H9 (cell line): ENCODE measurements at regions not wholly inside any gene's neighbourhood (a gene's known extent, or its start where the extent isn't known, plus 50 kb on each side); places are given as distances from the start of the nearest gene placed in this dataset.

Experiments
- DNase-seq: peaks from one replicate; pipeline ENCODE4 v3.0.0-alpha.2; 2017
- H2AFZ ChIP-seq: one replicate; pipeline ENCODE4 v1.6.1; 2013; ENCODE audit warnings: mild to moderate bottlenecking, low read length, control low read depth, moderate library complexity
- H2AK5ac ChIP-seq: 2 replicates; pipeline ENCODE4 v1.6.1; 2013; ENCODE audit warnings: low read length, control low read depth, mixed read lengths; ENCODE audit not compliant: insufficient read length
- H2BK120ac ChIP-seq: one replicate; pipeline ENCODE4 v1.6.1; 2013; ENCODE audit warnings: low read depth, mild to moderate bottlenecking, low read length, control low read depth, inconsistent platforms; ENCODE audit not compliant: poor library complexity, severe bottlenecking
- H2BK12ac ChIP-seq: 2 replicates; pipeline ENCODE4 v1.6.1; 2013; ENCODE audit warnings: low read length, control low read depth, mixed read lengths, low read depth; ENCODE audit not compliant: insufficient read length
- H2BK15ac ChIP-seq: 2 replicates; pipeline ENCODE4 v1.6.1; 2013; ENCODE audit warnings: low read depth, low read length, control low read depth
- H2BK20ac ChIP-seq: one replicate; pipeline ENCODE4 v1.6.1; 2013; ENCODE audit warnings: low read depth, mild to moderate bottlenecking, low read length, control low read depth, inconsistent platforms; ENCODE audit not compliant: poor library complexity, severe bottlenecking
- H2BK5ac ChIP-seq: 2 replicates; pipeline ENCODE4 v1.6.1; 2013; ENCODE audit warnings: low read length, control low read depth, mixed read lengths; ENCODE audit not compliant: insufficient read length
- H3K14ac ChIP-seq: 2 replicates; pipeline ENCODE4 v1.6.1; 2013; ENCODE audit warnings: low read length, control low read depth; ENCODE audit not compliant: insufficient read depth
- H3K18ac ChIP-seq: 2 replicates; pipeline ENCODE4 v1.6.1; 2013; ENCODE audit warnings: low read depth, mild to moderate bottlenecking, mixed read lengths, low read length, control low read depth; ENCODE audit not compliant: insufficient read length
- H3K23ac ChIP-seq: 2 replicates; pipeline ENCODE4 v1.6.1; 2013; ENCODE audit warnings: low read length, control low read depth, mixed read lengths, low read depth; ENCODE audit not compliant: insufficient read length
- H3K23me2 ChIP-seq: 2 replicates; pipeline ENCODE4 v1.6.1; 2013; ENCODE audit warnings: low read depth, mild to moderate bottlenecking, mixed read lengths, low read length, control low read depth; ENCODE audit not compliant: insufficient read length, poor library complexity, severe bottlenecking
- H3K27ac ChIP-seq: 2 replicates; pipeline ENCODE4 v1.5.1; 2013; ENCODE audit warnings: low read length, control low read depth, mixed read lengths, low read depth; ENCODE audit not compliant: insufficient read length
- H3K27me3 ChIP-seq: 2 replicates; pipeline ENCODE4 v1.6.1; 2013; ENCODE audit warnings: low read length, control low read depth, inconsistent platforms; ENCODE audit not compliant: insufficient read depth
- H3K4ac ChIP-seq: 2 replicates; pipeline ENCODE4 v1.6.1; 2013; ENCODE audit warnings: low read depth, mild to moderate bottlenecking, control low read depth, inconsistent platforms, low read length, moderate library complexity
- H3K4me1 ChIP-seq: 2 replicates; pipeline ENCODE4 v1.6.1; 2013; ENCODE audit warnings: low read length, control low read depth, inconsistent platforms; ENCODE audit not compliant: insufficient read depth
- H3K4me2 ChIP-seq: 2 replicates; pipeline ENCODE4 v1.6.1; 2013; ENCODE audit warnings: low read length, control low read depth, mixed read lengths; ENCODE audit not compliant: insufficient read length, insufficient read depth
- H3K56ac ChIP-seq: 2 replicates; pipeline ENCODE4 v1.6.1; 2013; ENCODE audit warnings: low read depth, mild to moderate bottlenecking, mixed read lengths, low read length, control low read depth; ENCODE audit not compliant: insufficient read length
- H3K79me1 ChIP-seq: 2 replicates; pipeline ENCODE4 v1.6.1; 2013; ENCODE audit warnings: low read depth, mild to moderate bottlenecking, moderate library complexity, low read length, control low read depth, inconsistent platforms; ENCODE audit not compliant: insufficient read depth, poor library complexity, severe bottlenecking
- H3K79me2 ChIP-seq: 2 replicates; pipeline ENCODE4 v1.6.1; 2013; ENCODE audit warnings: low read length, control low read depth, inconsistent platforms; ENCODE audit not compliant: insufficient read depth
- H3K9ac ChIP-seq: 2 replicates; pipeline ENCODE4 v1.6.1; 2013; ENCODE audit warnings: low read length, control low read depth, mixed read lengths; ENCODE audit not compliant: insufficient read length; ENCODE audit errors: extremely low read depth
- H3K9me3 ChIP-seq: one replicate; pipeline ENCODE4 v1.6.1; 2013; ENCODE audit warnings: low read depth, low read length, inconsistent platforms; ENCODE audit not compliant: control insufficient read depth
- H3T11ph ChIP-seq: one replicate; pipeline ENCODE4 v1.6.1; 2013; ENCODE audit warnings: mild to moderate bottlenecking, low read length, control low read depth, inconsistent platforms
- H4K20me1 ChIP-seq: one replicate; pipeline ENCODE4 v1.6.1; 2013; ENCODE audit not compliant: control insufficient read depth, insufficient read length, insufficient read depth
- H4K5ac ChIP-seq: 2 replicates; pipeline ENCODE4 v1.6.1; 2013; ENCODE audit warnings: low read depth, mild to moderate bottlenecking, mixed read lengths, low read length, control low read depth; ENCODE audit not compliant: insufficient read length
- H4K8ac ChIP-seq: replicated peaks from 2 replicates; pipeline ENCODE4 v1.6.1; 2013; ENCODE audit warnings: low read length, control low read depth, mixed read lengths, low read depth; ENCODE audit not compliant: insufficient read length
- H4K91ac ChIP-seq: 2 replicates; pipeline ENCODE4 v1.6.1; 2013; ENCODE audit warnings: low read depth, mild to moderate bottlenecking, moderate library complexity, mixed read lengths, low read length, control low read depth; ENCODE audit not compliant: insufficient read length
- H3K27ac Mint-ChIP-seq, 3 experiments: 2 replicates in 2 of 3; 3 replicates in 1 of 3; pipeline ENCODE4 v1.8.0; 2020 to 2021; ENCODE audit warnings: mixed read lengths in 3 of 3, mild to moderate bottlenecking in 1 of 3, moderate library complexity in 1 of 3
- H3K27me3 Mint-ChIP-seq: 2 replicates; pipeline ENCODE4 v1.8.0; 2021; ENCODE audit warnings: low read depth, mild to moderate bottlenecking, moderate library complexity, mixed read lengths
- H3K36me3 Mint-ChIP-seq, 3 experiments: 2 replicates in 2 of 3; 3 replicates in 1 of 3; pipeline ENCODE4 v1.8.0; 2020 to 2021; ENCODE audit warnings: low read depth in 3 of 3, mixed read lengths in 3 of 3; ENCODE audit not compliant: insufficient read depth in 1 of 3
- H3K4me1 Mint-ChIP-seq, 2 experiments: 2 replicates each; pipeline ENCODE4 v1.8.0; 2020; ENCODE audit warnings: mixed read lengths in 2 of 2
- H3K4me3 Mint-ChIP-seq, 2 experiments: 2 replicates in 1 of 2; 3 replicates in 1 of 2; pipeline ENCODE4 v1.8.0; 2020 to 2021; ENCODE audit warnings: mild to moderate bottlenecking in 2 of 2, mixed read lengths in 2 of 2, moderate library complexity in 1 of 2
- H3K9me3 Mint-ChIP-seq, 2 experiments: 2 replicates in 1 of 2; 3 replicates in 1 of 2; pipeline ENCODE4 v1.8.0; 2020; ENCODE audit warnings: mild to moderate bottlenecking in 2 of 2, mixed read lengths in 2 of 2, moderate library complexity in 1 of 2
- WGBS: extraction: QIAGEN DNeasy Blood & Tissue Kit; methylation state at CpG from one replicate; pipeline ENCODE4 v1.1.7; 2013; ENCODE audit warnings: missing lambda C conversion rate, low lambda C conversion rate, mixed read lengths; ENCODE audit not compliant: insufficient read length; ENCODE audit errors: extremely low coverage; 5-methylcytosine and 5-hydroxymethylcytosine counted together
- TF ChIP-seq, protein P1 (sequence below): fragments of 200-600 bp; sonication (generic); conservative IDR thresholded peaks from 3 replicates; pipeline ENCODE4 v1.8.0; 2021; ENCODE audit warnings: antibody characterized with exemption, mild to moderate bottlenecking

DNA sequence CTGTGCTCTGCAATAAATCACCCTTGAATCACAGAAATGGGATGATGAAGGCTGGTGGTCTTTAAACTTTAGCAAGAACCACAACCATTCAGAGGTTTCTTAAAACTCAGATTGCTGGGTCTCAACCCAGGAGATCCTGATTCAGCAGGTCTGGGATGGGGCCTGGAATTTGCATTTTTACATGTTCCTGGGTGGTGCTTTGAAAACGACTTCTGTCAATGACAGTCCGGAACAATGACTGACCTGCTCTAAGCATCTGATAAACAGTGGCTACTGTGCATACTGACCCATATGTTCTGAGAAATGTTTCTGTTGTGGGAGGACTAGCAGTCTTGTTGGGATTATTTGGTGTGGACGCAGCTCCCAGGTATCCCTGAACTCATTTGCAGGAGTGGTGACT lies 92.7 kb downstream of the GADD45G start:
- Mint-ChIP-seq H3K27me3 (peaks cover 9% of the 10 kb centered on the region), H3K4me3 (no peak overlapping the region), H3K4me1 (peaks cover 47 to 48% of the 10 kb centered on the region in 2 experiments), H3K9me3 (no peaks in the 10 kb centered on the region), H3K27ac (no peak overlapping the region), H3K36me3 (peaks cover 0 to 9% (median 0%) of the 10 kb centered on the region in 3 experiments; a peak in 3 of 7 replicates)
- Histone ChIP-seq H3K27ac (no peak overlapping the region), H3K4me1 (peaks cover 2% of the 10 kb centered on the region), H2BK120ac (no peak overlapping the region), H3K23me2 (no peaks in the 10 kb centered on the region), H3K79me2 (no peaks in the 10 kb centered on the region), H3K56ac (no peak overlapping the region), H4K8ac (no peak overlapping the region), H3K79me1 (no peaks in the 10 kb centered on the region), H2BK20ac (no peak overlapping the region), H3K14ac (no peak overlapping the region), H3K18ac (no peak overlapping the region), H3T11ph (no peak overlapping the region), H4K5ac (no peak overlapping the region), H2BK12ac (no peak overlapping the region), H3K23ac (no peak overlapping the region), H2AFZ (no peak overlapping the region), H3K4me2 (no peak overlapping the region), H3K9me3 (no peaks in the 10 kb centered on the region), H3K9ac (no peak overlapping the region), H3K27me3 (no peaks in the 10 kb centered on the region), H2BK15ac (no peak overlapping the region), H4K91ac (no peak overlapping the region), H4K20me1 (no peaks in the 10 kb centered on the region), H2BK5ac (no peak overlapping the region), H3K4ac (no peak overlapping the region), H2AK5ac (no peak overlapping the region)
- TF ChIP-seq, protein P1, sequence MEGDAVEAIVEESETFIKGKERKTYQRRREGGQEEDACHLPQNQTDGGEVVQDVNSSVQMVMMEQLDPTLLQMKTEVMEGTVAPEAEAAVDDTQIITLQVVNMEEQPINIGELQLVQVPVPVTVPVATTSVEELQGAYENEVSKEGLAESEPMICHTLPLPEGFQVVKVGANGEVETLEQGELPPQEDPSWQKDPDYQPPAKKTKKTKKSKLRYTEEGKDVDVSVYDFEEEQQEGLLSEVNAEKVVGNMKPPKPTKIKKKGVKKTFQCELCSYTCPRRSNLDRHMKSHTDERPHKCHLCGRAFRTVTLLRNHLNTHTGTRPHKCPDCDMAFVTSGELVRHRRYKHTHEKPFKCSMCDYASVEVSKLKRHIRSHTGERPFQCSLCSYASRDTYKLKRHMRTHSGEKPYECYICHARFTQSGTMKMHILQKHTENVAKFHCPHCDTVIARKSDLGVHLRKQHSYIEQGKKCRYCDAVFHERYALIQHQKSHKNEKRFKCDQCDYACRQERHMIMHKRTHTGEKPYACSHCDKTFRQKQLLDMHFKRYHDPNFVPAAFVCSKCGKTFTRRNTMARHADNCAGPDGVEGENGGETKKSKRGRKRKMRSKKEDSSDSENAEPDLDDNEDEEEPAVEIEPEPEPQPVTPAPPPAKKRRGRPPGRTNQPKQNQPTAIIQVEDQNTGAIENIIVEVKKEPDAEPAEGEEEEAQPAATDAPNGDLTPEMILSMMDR, result no peak
- WGBS, result no CpG with 5 or more reads among the region's 3 CpGs
- no peak for DNase-seq
